RWPE1 (cell line): ENCODE measurements at regions not wholly inside any gene's neighbourhood (a gene's known extent, or its start where the extent isn't known, plus 50 kb on each side); places are given as distances from the start of the nearest gene placed in this dataset.

Experiments used
- CTCF ChIA-PET: fragments of 350-600 bp; sonication (Branson Sonifier 250); formaldehyde crosslinking; extraction: SDS; loops from one replicate; lab custom pipeline; 2021; lab: Yijun Ruan, JAX
- POLR2A ChIA-PET: fragments of 400-600 bp; formaldehyde crosslinking; extraction: SDS; loops from one replicate; lab custom pipeline; 2020; ENCODE audit warnings: antibody characterized with exemption; ENCODE audit not compliant: low non-redundant PET; lab: Yijun Ruan, JAX
- DNase-seq: peaks from one replicate; pipeline ENCODE4 v3.0.0; 2012; ENCODE audit warnings: low spot score
- H3K27ac ChIP-seq: fragments of 450-650 bp; 2 replicates; pipeline ENCODE4 v1.5.1; 2017
- CTCF ChIP-seq: fragments of 450-650 bp; conservative IDR thresholded peaks from 2 replicates; pipeline ENCODE4 v1.5.1; 2017; ENCODE audit warnings: low read depth, mild to moderate bottlenecking

- DNase-seq, result no peak
- ChIA-PET POLR2A (no interaction called here), CTCF (interaction anchor here (0.6 kb wide), 1 partner anchor 1216 kb away, joined by 3 read pairs; no protein-coding TSS in a partner anchor)
- H3K27ac ChIP-seq, result peak overlapping the region; percentile 74
- no peak for TF ChIP-seq CTCF
These were observed 189.6 kb upstream of the SEMA6A start for GRCh38 chr5:116763987-116764866.

- no peak for TF ChIP-seq CTCF
- ChIA-PET POLR2A (no interaction called here), CTCF (interaction anchor here (0.6 kb wide), 1 partner anchor 19 kb away, joined by 4 read pairs; no protein-coding TSS in a partner anchor)
- no peak overlapping the region for H3K27ac ChIP-seq
- DNase-seq, result no peak
These were observed 185.4 kb upstream of the SEMA6A start for GRCh38 chr5:116759860-116760640.

- no peak overlapping the region for H3K27ac ChIP-seq
- DNase-seq, result no peak
- no peak for TF ChIP-seq CTCF
- POLR2A ChIA-PET, result no interaction called here
- CTCF ChIA-PET, result no interaction called here
These were observed 182.7 kb upstream of the SEMA6A start for GRCh38 chr5:116757326-116757725.

GRCh38 chr5:116756531-116756930 is 181.9 kb upstream of the SEMA6A start:
- ChIA-PET CTCF (no interaction called here), POLR2A (no interaction called here)
- H3K27ac ChIP-seq, result no peak overlapping the region
- TF ChIP-seq CTCF, result no peak
- DNase-seq, result no peak

- CTCF ChIA-PET, result no interaction called here
- POLR2A ChIA-PET, result no interaction called here
These were observed 179.9 kb upstream of the SEMA6A start for GRCh38 chr5:116754556-116754955.

More at GRCh38 chr5:116754556-116754955, 179.9 kb upstream of the SEMA6A start:
- no peak for DNase-seq
- no peak for TF ChIP-seq CTCF
- no peak overlapping the region for H3K27ac ChIP-seq
